Neural cell (in vitro differentiated cells): ENCODE measurements at regions not wholly inside any gene's neighbourhood (a gene's known extent, or its start where the extent isn't known, plus 50 kb on each side); places are given as distances from the start of the nearest gene placed in this dataset.

Experiments used
- H2AFZ ChIP-seq: fragments of 200-600, 300-800 bp; sonication (generic), shearing (Covaris generic); 2 replicates; pipeline ENCODE4 v1.6.0; 2014; ENCODE audit warnings: low read depth, mild to moderate bottlenecking, antibody characterized with exemption, low read length, moderate library complexity
- H3F3A ChIP-seq: fragments of 200-600 bp; shearing (Covaris generic); 2 replicates; pipeline ENCODE4 v1.6.1; 2016; ENCODE audit warnings: mild to moderate bottlenecking, moderate library complexity, mixed read lengths, antibody characterized with exemption, low read length; ENCODE audit not compliant: insufficient read depth, poor library complexity, severe bottlenecking
- H3K27ac ChIP-seq: fragments of 200-600, 300-800 bp; sonication (generic), shearing (Covaris generic); 2 replicates; pipeline ENCODE4 v1.5.1; 2014; ENCODE audit warnings: mild to moderate bottlenecking, low read length, moderate library complexity
- H3K27me3 ChIP-seq: fragments of 300-800, 200-600 bp; sonication (generic), shearing (Covaris generic); 2 replicates; pipeline ENCODE4 v1.6.0; 2014; ENCODE audit warnings: mild to moderate bottlenecking, low read depth, low read length, moderate library complexity; ENCODE audit not compliant: insufficient read depth
- H3K36me3 ChIP-seq: fragments of 300-800, 200-600 bp; sonication (generic), shearing (Covaris generic); 2 replicates; pipeline ENCODE4 v1.5.1; 2014; ENCODE audit warnings: mild to moderate bottlenecking, antibody characterized with exemption, low read length, moderate library complexity; ENCODE audit not compliant: insufficient read depth
- H3K4me2 ChIP-seq: fragments of 300-800, 200-600 bp; sonication (generic), shearing (Covaris generic); 2 replicates; pipeline ENCODE4 v1.6.0; 2014; ENCODE audit warnings: mild to moderate bottlenecking, low read length
- H3K4me3 ChIP-seq: fragments of 300-800, 200-600 bp; sonication (generic), shearing (Covaris generic); 2 replicates; pipeline ENCODE4 v1.5.1; 2014; ENCODE audit warnings: mild to moderate bottlenecking, low read length, moderate library complexity
- H3K79me2 ChIP-seq: fragments of 200-600 bp; shearing (Covaris generic); replicated peaks from 2 replicates; pipeline ENCODE4 v1.6.0; 2014; ENCODE audit warnings: mild to moderate bottlenecking, low read length, moderate library complexity; ENCODE audit not compliant: insufficient read depth
- H3K9ac ChIP-seq: fragments of 300-800, 200-600 bp; sonication (generic), shearing (Covaris generic); 2 replicates; pipeline ENCODE4 v1.6.1; 2016; ENCODE audit warnings: mild to moderate bottlenecking, low read length, mixed read lengths
- H3K9me2 ChIP-seq: fragments of 200-600 bp; shearing (Covaris generic); 2 replicates; pipeline ENCODE4 v1.6.1; 2016; ENCODE audit warnings: mild to moderate bottlenecking, low read length, mixed read lengths; ENCODE audit not compliant: insufficient read depth
- H3K9me3 ChIP-seq: fragments of 200-600, 300-800 bp; sonication (generic), shearing (Covaris generic); 2 replicates; pipeline ENCODE4 v1.6.1; 2016; ENCODE audit warnings: mild to moderate bottlenecking, mixed run types, low read length, moderate library complexity, mixed read lengths
- H4K20me1 ChIP-seq: fragments of 200-600 bp; shearing (Covaris generic); 2 replicates; pipeline ENCODE4 v1.6.1; 2016; ENCODE audit warnings: mild to moderate bottlenecking, mixed run types; ENCODE audit not compliant: insufficient read depth
- EP300 ChIP-seq: fragments of 450-650 bp; conservative IDR thresholded peaks from 2 replicates; pipeline ENCODE4 v1.6.1; 2014; ENCODE audit warnings: antibody characterized with exemption, mild to moderate bottlenecking, moderate library complexity; ENCODE audit not compliant: poor library complexity, severe bottlenecking
- EZH2 ChIP-seq: fragments of 200-600, 300-800 bp; shearing (Covaris generic), sonication (generic); IDR thresholded peaks from 2 replicates; pipeline ENCODE4 v1.6.1; 2014; ENCODE audit warnings: antibody characterized with exemption, low read length, borderline replicate concordance, mild to moderate bottlenecking; ENCODE audit not compliant: insufficient read depth, poor library complexity, severe bottlenecking
- MXI1 ChIP-seq: fragments of 450-650 bp; conservative IDR thresholded peaks from 2 replicates; pipeline ENCODE4 v1.6.1; 2014; ENCODE audit warnings: antibody characterized with exemption, mild to moderate bottlenecking; ENCODE audit not compliant: poor library complexity, severe bottlenecking
- POLR2AphosphoS5 ChIP-seq: IDR thresholded peaks from 2 replicates; pipeline ENCODE4 v1.6.1; 2012
- RAD21 ChIP-seq: fragments of 450-650 bp; conservative IDR thresholded peaks from 2 replicates; pipeline ENCODE4 v1.6.1; 2014; ENCODE audit warnings: antibody characterized with exemption, mild to moderate bottlenecking, moderate library complexity
- SMC3 ChIP-seq: fragments of 450-650 bp; conservative IDR thresholded peaks from 2 replicates; pipeline ENCODE4 v1.6.1; 2014; ENCODE audit warnings: antibody characterized with exemption, mild to moderate bottlenecking, moderate library complexity; ENCODE audit not compliant: poor library complexity
- TAF1 ChIP-seq: IDR thresholded peaks from 2 replicates; pipeline ENCODE4 v1.6.1; 2012; ENCODE audit warnings: low read depth
- TF ChIP-seq, protein P1 (sequence below): fragments of 450-650 bp; IDR thresholded peaks from 2 replicates; pipeline ENCODE4 v1.5.1; 2014; ENCODE audit warnings: antibody characterized with exemption, mild to moderate bottlenecking, moderate library complexity; ENCODE audit not compliant: poor library complexity, severe bottlenecking
- TF ChIP-seq, protein P2 (sequence below): IDR thresholded peaks from 2 replicates; pipeline ENCODE4 v1.6.1; 2012; ENCODE audit warnings: borderline replicate concordance

DNA sequence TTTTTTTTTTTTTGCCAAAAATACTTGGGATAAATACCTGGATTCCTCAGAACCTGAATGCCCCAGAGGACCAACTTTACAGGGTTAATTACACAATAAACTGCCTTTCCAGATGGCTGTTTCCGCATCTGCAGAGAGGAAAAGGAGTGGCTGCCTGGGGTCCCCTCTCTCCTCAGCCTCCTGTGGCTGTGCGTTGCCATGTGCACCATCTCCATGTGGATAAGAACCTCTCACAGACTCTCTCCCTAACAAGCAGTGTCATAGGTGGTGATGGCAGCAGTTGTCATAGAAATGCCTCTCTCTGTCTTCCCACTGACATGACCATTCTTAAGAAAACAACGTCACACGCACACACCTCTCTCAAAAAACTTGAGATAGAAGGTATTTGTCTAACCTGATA lies 179.4 kb downstream of the RPLP1 start:
- H3K27ac ChIP-seq: no peak overlapping the region
- TF ChIP-seq TAF1: no peak
- TF ChIP-seq, protein P1, sequence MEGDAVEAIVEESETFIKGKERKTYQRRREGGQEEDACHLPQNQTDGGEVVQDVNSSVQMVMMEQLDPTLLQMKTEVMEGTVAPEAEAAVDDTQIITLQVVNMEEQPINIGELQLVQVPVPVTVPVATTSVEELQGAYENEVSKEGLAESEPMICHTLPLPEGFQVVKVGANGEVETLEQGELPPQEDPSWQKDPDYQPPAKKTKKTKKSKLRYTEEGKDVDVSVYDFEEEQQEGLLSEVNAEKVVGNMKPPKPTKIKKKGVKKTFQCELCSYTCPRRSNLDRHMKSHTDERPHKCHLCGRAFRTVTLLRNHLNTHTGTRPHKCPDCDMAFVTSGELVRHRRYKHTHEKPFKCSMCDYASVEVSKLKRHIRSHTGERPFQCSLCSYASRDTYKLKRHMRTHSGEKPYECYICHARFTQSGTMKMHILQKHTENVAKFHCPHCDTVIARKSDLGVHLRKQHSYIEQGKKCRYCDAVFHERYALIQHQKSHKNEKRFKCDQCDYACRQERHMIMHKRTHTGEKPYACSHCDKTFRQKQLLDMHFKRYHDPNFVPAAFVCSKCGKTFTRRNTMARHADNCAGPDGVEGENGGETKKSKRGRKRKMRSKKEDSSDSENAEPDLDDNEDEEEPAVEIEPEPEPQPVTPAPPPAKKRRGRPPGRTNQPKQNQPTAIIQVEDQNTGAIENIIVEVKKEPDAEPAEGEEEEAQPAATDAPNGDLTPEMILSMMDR: no peak
- TF ChIP-seq SMC3: peak; percentile 22
- peak; percentile 51 for TF ChIP-seq EP300
- TF ChIP-seq MXI1: peak; percentile 75
- peak; percentile 31 for TF ChIP-seq POLR2AphosphoS5
- H3K9me2 ChIP-seq: no peaks in the 10 kb centered on the region
- no peak overlapping the region for H3K4me2 ChIP-seq
- no peaks in the 10 kb centered on the region for H3K79me2 ChIP-seq
- no peaks in the 10 kb centered on the region for H3K36me3 ChIP-seq
- H3K27me3 ChIP-seq: no peaks in the 10 kb centered on the region
- no peaks in the 10 kb centered on the region for H3K9me3 ChIP-seq
- no peak overlapping the region for H2AFZ ChIP-seq
- H3K9ac ChIP-seq: no peak overlapping the region
- no peak overlapping the region for H3K4me3 ChIP-seq
- H3F3A ChIP-seq: no peaks in the 10 kb centered on the region
- H4K20me1 ChIP-seq: no peaks in the 10 kb centered on the region

DNA sequence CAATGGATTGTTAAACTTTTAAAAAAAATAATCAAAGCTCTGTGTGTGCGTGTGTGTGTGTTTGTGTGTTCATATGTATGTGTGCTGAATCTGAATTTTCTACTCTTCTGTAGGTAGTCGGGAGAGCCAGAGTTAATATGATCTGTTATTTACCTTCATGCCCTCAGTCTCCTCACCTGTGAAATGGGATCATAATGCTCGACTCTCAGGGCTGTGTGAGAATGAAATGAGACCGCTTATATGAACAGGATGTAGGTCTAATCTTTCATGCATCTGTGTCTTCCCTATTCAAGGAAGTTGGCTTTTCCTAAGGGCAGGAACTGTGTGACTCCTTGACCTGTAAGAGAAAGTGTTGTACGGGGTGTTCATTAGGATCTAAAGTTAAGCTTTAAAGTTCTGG lies 182.2 kb downstream of the RPLP1 start:
- Histone ChIP-seq H3K4me3 (no peak overlapping the region), H3K27me3 (no peaks in the 10 kb centered on the region), H3K9ac (no peak overlapping the region), H2AFZ (no peak overlapping the region), H3K79me2 (no peaks in the 10 kb centered on the region), H3K36me3 (no peaks in the 10 kb centered on the region), H3K9me2 (no peaks in the 10 kb centered on the region), H3K9me3 (no peaks in the 10 kb centered on the region), H4K20me1 (no peaks in the 10 kb centered on the region), H3K27ac (no peak overlapping the region), H3F3A (no peaks in the 10 kb centered on the region), H3K4me2 (no peak overlapping the region)
- TF ChIP-seq MXI1: no peak
- no peak for TF ChIP-seq RAD21
- no peak for TF ChIP-seq TAF1
- TF ChIP-seq, protein P2, sequence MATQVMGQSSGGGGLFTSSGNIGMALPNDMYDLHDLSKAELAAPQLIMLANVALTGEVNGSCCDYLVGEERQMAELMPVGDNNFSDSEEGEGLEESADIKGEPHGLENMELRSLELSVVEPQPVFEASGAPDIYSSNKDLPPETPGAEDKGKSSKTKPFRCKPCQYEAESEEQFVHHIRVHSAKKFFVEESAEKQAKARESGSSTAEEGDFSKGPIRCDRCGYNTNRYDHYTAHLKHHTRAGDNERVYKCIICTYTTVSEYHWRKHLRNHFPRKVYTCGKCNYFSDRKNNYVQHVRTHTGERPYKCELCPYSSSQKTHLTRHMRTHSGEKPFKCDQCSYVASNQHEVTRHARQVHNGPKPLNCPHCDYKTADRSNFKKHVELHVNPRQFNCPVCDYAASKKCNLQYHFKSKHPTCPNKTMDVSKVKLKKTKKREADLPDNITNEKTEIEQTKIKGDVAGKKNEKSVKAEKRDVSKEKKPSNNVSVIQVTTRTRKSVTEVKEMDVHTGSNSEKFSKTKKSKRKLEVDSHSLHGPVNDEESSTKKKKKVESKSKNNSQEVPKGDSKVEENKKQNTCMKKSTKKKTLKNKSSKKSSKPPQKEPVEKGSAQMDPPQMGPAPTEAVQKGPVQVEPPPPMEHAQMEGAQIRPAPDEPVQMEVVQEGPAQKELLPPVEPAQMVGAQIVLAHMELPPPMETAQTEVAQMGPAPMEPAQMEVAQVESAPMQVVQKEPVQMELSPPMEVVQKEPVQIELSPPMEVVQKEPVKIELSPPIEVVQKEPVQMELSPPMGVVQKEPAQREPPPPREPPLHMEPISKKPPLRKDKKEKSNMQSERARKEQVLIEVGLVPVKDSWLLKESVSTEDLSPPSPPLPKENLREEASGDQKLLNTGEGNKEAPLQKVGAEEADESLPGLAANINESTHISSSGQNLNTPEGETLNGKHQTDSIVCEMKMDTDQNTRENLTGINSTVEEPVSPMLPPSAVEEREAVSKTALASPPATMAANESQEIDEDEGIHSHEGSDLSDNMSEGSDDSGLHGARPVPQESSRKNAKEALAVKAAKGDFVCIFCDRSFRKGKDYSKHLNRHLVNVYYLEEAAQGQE: no peak
- TF ChIP-seq, protein P1: no peak
- TF ChIP-seq EZH2: no peak
- no peak for TF ChIP-seq SMC3
- no peak for TF ChIP-seq POLR2AphosphoS5
- no peak for TF ChIP-seq EP300
